GM12878 (cell line): ENCODE measurements at regions not wholly inside any gene's neighbourhood (a gene's known extent, or its start where the extent isn't known, plus 50 kb on each side); places are given as distances from the start of the nearest gene placed in this dataset.

Experiments
- ATAC-seq: fragments of 200-7000 bp; cut with Tn5 transposase; 3 replicates; pipeline ENCODE4 v1.9.1; 2020; ENCODE audit warnings: mild to moderate bottlenecking, moderate library complexity
- BruUV-seq: library from RNA; stranded (reverse); fragments of 400-500 nt; replicated peaks from 2 replicates; lab custom pipeline; 2021; lab: Mats Ljungman, UMichigan
- CTCF ChIA-PET: fragments of 300-600 bp; sonication (Branson Sonifier 250); formaldehyde crosslinking; extraction: SDS; loops from one replicate; lab custom pipeline; 2021; ENCODE audit warnings: inconsistent platforms; lab: Yijun Ruan, JAX
- POLR2A ChIA-PET: fragments of 350-600 bp; formaldehyde crosslinking; extraction: SDS; loops from one replicate; lab custom pipeline; 2021; ENCODE audit warnings: inconsistent platforms; lab: Charles Lee
- RAD21 ChIA-PET: fragments of 300-600 bp; sonication (Branson Sonifier 250); formaldehyde crosslinking; loops from one replicate; lab custom pipeline; 2023; ENCODE audit warnings: antibody characterized with exemption; ENCODE audit not compliant: unreplicated experiment; lab: Charles Lee
- SMC1A ChIA-PET: fragments of 300-600 bp; sonication (Branson Sonifier 250); formaldehyde crosslinking; loops from one replicate; lab custom pipeline; 2023; ENCODE audit not compliant: unreplicated experiment, uncharacterized antibody; lab: Charles Lee
- DNase-seq: peaks from one replicate; pipeline ENCODE4 v3.0.0-alpha.2; 2011; ENCODE audit warnings: low read depth, low spot score
- FAIRE-seq: peaks from 3 replicates; lab custom pipeline; 2011; peaks lifted over from hg19 to GRCh38; lab: Jason Lieb, UNC
- H2AFZ ChIP-seq: 2 replicates; pipeline ENCODE4 v1.6.0; 2011; ENCODE audit warnings: low read depth, low read length, control low read depth; ENCODE audit not compliant: control insufficient read depth
- H3K27ac ChIP-seq: 2 replicates; pipeline ENCODE4 v1.5.1; 2011; ENCODE audit warnings: control low read depth; ENCODE audit not compliant: control insufficient read depth, insufficient read depth
- H3K27me3 ChIP-seq, 2 experiments: replicated peaks in 1 of 2; 2 replicates each; pipeline versions ENCODE4 v1.6.0 to v1.6.1; 2011; ENCODE audit warnings: low read length in 1 of 2; ENCODE audit not compliant: control insufficient read depth in 2 of 2, insufficient read depth in 2 of 2
- H3K36me3 ChIP-seq, 2 experiments: 2 replicates each; pipeline ENCODE4 v1.5.1; 2011; ENCODE audit warnings: low read length in 1 of 2; ENCODE audit not compliant: control insufficient read depth in 2 of 2, insufficient read depth in 2 of 2
- H3K4me1 ChIP-seq: 2 replicates; pipeline ENCODE4 v1.6.1; 2011; ENCODE audit warnings: mild to moderate bottlenecking, low read length, moderate library complexity, mixed read lengths; ENCODE audit not compliant: control insufficient read depth, insufficient read depth
- H3K4me2 ChIP-seq: 2 replicates; pipeline ENCODE4 v1.6.0; 2011; ENCODE audit warnings: control low read depth; ENCODE audit not compliant: control insufficient read depth, insufficient read depth
- H3K4me3 ChIP-seq: fragments of 200-600 bp; sonication (generic); 2 replicates; pipeline ENCODE4 v1.5.1; 2016
- H3K79me2 ChIP-seq: 2 replicates; pipeline ENCODE4 v1.6.0; 2011; ENCODE audit warnings: low read length; ENCODE audit not compliant: control insufficient read depth, insufficient read depth
- H3K9ac ChIP-seq: 2 replicates; pipeline ENCODE4 v1.8.0; 2011; ENCODE audit warnings: low read length, control low read depth, mixed read lengths; ENCODE audit not compliant: control insufficient read depth, insufficient read depth
- H3K9me3 ChIP-seq: replicated peaks from 3 replicates; pipeline ENCODE4 v1.5.1; 2011; ENCODE audit warnings: mild to moderate bottlenecking, low read length; ENCODE audit not compliant: control insufficient read depth, insufficient read depth
- H4K20me1 ChIP-seq: 2 replicates; pipeline ENCODE4 v1.6.0; 2011; ENCODE audit not compliant: control insufficient read depth, insufficient read depth
- CBX5 ChIP-seq: sonication (generic); IDR thresholded peaks from 2 replicates; pipeline ENCODE4 v1.6.1; 2016; ENCODE audit warnings: low read depth, moderate library complexity, mild to moderate bottlenecking, inconsistent platforms
- GABPA ChIP-seq: IDR thresholded peaks from 2 replicates; pipeline ENCODE4 v1.6.1; 2014; ENCODE audit warnings: antibody characterized with exemption, low read depth, mild to moderate bottlenecking, inconsistent platforms
- IRF4 ChIP-seq: IDR thresholded peaks from 2 replicates; pipeline ENCODE4 v1.6.1; 2011; ENCODE audit warnings: low read depth, low read length
- SMAD5 ChIP-seq: IDR thresholded peaks from 2 replicates; pipeline ENCODE4 v1.6.1; 2016; ENCODE audit warnings: antibody characterized with exemption, low read depth
- SPI1 ChIP-seq: IDR thresholded peaks from 2 replicates; pipeline ENCODE4 v1.6.1; 2011; ENCODE audit warnings: low read depth, mild to moderate bottlenecking, low read length, moderate library complexity, borderline replicate concordance; ENCODE audit not compliant: insufficient read depth
- WGBS: methylation state at CpG from one replicate; pipeline ENCODE4 v1.1.6; 2016; ENCODE audit warnings: low lambda C conversion rate; ENCODE audit not compliant: insufficient replicate concordance, insufficient coverage; ENCODE audit errors: missing lambda C conversion rate; 5-methylcytosine and 5-hydroxymethylcytosine counted together
- in situ Hi-C: fragments of 300-500 bp; cut with MboI; formaldehyde crosslinking; loops from 9 replicates; pipeline ENCODE4 v1.14.3; 2018; ENCODE audit warnings: mixed read lengths
- intact Hi-C: fragments of 100-400 bp; cut with micrococcal nuclease; formaldehyde crosslinking; loops from one replicate; pipeline ENCODE4 v1.14.2; 2022; ENCODE audit not compliant: unreplicated experiment
- TF ChIP-seq, protein P1 (sequence below): fragments of 450-650 bp; conservative IDR thresholded peaks from 2 replicates; pipeline ENCODE4 v1.6.1; 2017; ENCODE audit warnings: mild to moderate bottlenecking, moderate library complexity

- SMC1A ChIA-PET: interaction anchor here (0.6 kb wide), 1 partner anchor 225 kb away, joined by 5 read pairs; no protein-coding TSS in a partner anchor
- BruUV-seq: no TSS peak
- no peak for FAIRE-seq
- TF ChIP-seq GABPA: no peak
- no peak for TF ChIP-seq SMAD5
- TF ChIP-seq SPI1: no peak
- TF ChIP-seq IRF4: no peak
- TF ChIP-seq, protein P1, sequence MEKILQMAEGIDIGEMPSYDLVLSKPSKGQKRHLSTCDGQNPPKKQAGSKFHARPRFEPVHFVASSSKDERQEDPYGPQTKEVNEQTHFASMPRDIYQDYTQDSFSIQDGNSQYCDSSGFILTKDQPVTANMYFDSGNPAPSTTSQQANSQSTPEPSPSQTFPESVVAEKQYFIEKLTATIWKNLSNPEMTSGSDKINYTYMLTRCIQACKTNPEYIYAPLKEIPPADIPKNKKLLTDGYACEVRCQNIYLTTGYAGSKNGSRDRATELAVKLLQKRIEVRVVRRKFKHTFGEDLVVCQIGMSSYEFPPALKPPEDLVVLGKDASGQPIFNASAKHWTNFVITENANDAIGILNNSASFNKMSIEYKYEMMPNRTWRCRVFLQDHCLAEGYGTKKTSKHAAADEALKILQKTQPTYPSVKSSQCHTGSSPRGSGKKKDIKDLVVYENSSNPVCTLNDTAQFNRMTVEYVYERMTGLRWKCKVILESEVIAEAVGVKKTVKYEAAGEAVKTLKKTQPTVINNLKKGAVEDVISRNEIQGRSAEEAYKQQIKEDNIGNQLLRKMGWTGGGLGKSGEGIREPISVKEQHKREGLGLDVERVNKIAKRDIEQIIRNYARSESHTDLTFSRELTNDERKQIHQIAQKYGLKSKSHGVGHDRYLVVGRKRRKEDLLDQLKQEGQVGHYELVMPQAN: no peak
- no peak for TF ChIP-seq CBX5
- no peak for DNase-seq
- H4K20me1 ChIP-seq: no peaks in the 10 kb centered on the region
- H3K9me3 ChIP-seq: no peaks in the 10 kb centered on the region; the same call in 2 of the 3 replicates
- in situ Hi-C loops (no loop called here), intact Hi-C loops (no loop called here)
- RAD21 ChIA-PET: no interaction called here
- H3K9ac ChIP-seq: no peak overlapping the region
- no peak for ATAC-seq
- H3K79me2 ChIP-seq: no peaks in the 10 kb centered on the region
- CTCF ChIA-PET: no interaction called here
- no peak overlapping the region for H3K4me2 ChIP-seq
- H3K27ac ChIP-seq: no peak overlapping the region
- no peak overlapping the region for H2AFZ ChIP-seq
- H3K27me3 ChIP-seq: no peaks in the 10 kb centered on the region
- no peaks in the 10 kb centered on the region for H3K36me3 ChIP-seq
- POLR2A ChIA-PET: no interaction called here
- no peaks in the 10 kb centered on the region for H3K4me1 ChIP-seq
- 20% methylated on average over 9 of the region's 9 CpGs for WGBS
- H3K4me3 ChIP-seq: no peak overlapping the region
Measured at GRCh38 chr5:4294878-4295277, 699.2 kb downstream of the IRX1 start.
